Karpas-422 (cell line): ENCODE measurements at regions not wholly inside any gene's neighbourhood (a gene's known extent, or its start where the extent isn't known, plus 50 kb on each side); places are given as distances from the start of the nearest gene placed in this dataset.

ENCODE experiments used
- DNase-seq: peaks from one replicate; pipeline ENCODE4 v3.0.0-alpha.2; 2015
- H2AFZ ChIP-seq: fragments of 200-600 bp; sonication (generic); 2 replicates; pipeline ENCODE4 v1.6.1; 2014; ENCODE audit warnings: antibody characterized with exemption, low read length, mixed read lengths
- H3K27ac ChIP-seq: fragments of 200-600 bp; sonication (generic); 2 replicates; pipeline ENCODE4 v1.5.1; 2014; ENCODE audit warnings: mild to moderate bottlenecking, low read length, moderate library complexity
- H3K27me3 ChIP-seq: fragments of 200-600 bp; sonication (generic); 2 replicates; pipeline ENCODE4 v1.6.1; 2014; ENCODE audit warnings: low read length, mixed read lengths
- H3K36me3 ChIP-seq: fragments of 200-600 bp; sonication (generic); 2 replicates; pipeline ENCODE4 v1.6.1; 2014; ENCODE audit warnings: low read length, mixed read lengths; ENCODE audit not compliant: insufficient read depth
- H3K4me1 ChIP-seq: fragments of 200-600 bp; sonication (generic); 2 replicates; pipeline ENCODE4 v1.6.1; 2014; ENCODE audit warnings: mild to moderate bottlenecking, low read length, mixed read lengths
- H3K4me2 ChIP-seq: fragments of 200-600 bp; sonication (generic); 2 replicates; pipeline ENCODE4 v1.6.1; 2014; ENCODE audit warnings: low read length, low read depth, mild to moderate bottlenecking; ENCODE audit not compliant: poor library complexity, severe bottlenecking
- H3K4me3 ChIP-seq: fragments of 200-600 bp; sonication (generic); 2 replicates; pipeline ENCODE4 v1.5.1; 2014; ENCODE audit warnings: mild to moderate bottlenecking, antibody characterized with exemption, low read length, mixed read lengths
- H3K79me2 ChIP-seq: fragments of 200-600 bp; sonication (generic); 2 replicates; pipeline ENCODE4 v1.6.1; 2014; ENCODE audit warnings: mild to moderate bottlenecking, low read length, mixed read lengths
- H3K9ac ChIP-seq: fragments of 200-600 bp; sonication (generic); 2 replicates; pipeline ENCODE4 v1.6.0; 2014; ENCODE audit warnings: low read length
- H3K9me2 ChIP-seq: fragments of 200-600 bp; sonication (generic), shearing (Covaris generic); replicated peaks from 2 replicates; pipeline ENCODE4 v1.6.0; 2014; ENCODE audit warnings: mild to moderate bottlenecking, low read length, moderate library complexity; ENCODE audit not compliant: insufficient read depth
- H3K9me3 ChIP-seq: fragments of 300-700, 200-600 bp; sonication (generic); 2 replicates; pipeline ENCODE4 v1.6.1; 2014; ENCODE audit warnings: low read length, mixed read lengths
- H4K20me1 ChIP-seq: fragments of 200-600 bp; sonication (generic); 2 replicates; pipeline ENCODE4 v1.6.1; 2014; ENCODE audit warnings: mild to moderate bottlenecking, antibody characterized with exemption, low read length, low read depth; ENCODE audit not compliant: insufficient read depth

DNA sequence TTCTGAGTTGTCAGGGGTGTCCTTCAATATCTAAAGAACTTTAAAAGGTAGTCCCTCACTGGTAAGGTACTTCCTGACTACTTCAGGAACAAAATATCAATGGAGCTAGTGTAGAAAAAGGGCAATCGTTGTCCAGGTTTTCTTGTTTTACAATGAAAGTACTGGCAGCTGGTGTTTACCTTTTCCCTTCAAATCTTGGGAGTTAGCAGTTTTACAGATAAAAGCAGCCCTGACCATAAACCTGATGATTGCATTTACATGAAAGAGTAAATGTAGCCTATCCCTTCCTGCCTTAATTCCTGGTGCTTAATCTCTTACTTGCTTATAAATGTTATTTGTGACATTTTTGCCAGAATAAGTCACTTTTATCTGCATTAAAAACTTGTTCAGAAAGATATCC, 559.9 kb upstream of the ARPP21 start:
- no peak overlapping the region for H3K4me3 ChIP-seq
- H3K79me2 ChIP-seq: no peaks in the 10 kb centered on the region
- H3K36me3 ChIP-seq: no peaks in the 10 kb centered on the region
- no peaks in the 10 kb centered on the region for H3K9me2 ChIP-seq
- H4K20me1 ChIP-seq: no peaks in the 10 kb centered on the region
- DNase-seq: no peak
- H3K27ac ChIP-seq: no peak overlapping the region
- H3K9me3 ChIP-seq: no peaks in the 10 kb centered on the region; the same call in 1 of the 2 replicates
- H2AFZ ChIP-seq: no peak overlapping the region
- H3K4me2 ChIP-seq: no peak overlapping the region
- H3K9ac ChIP-seq: no peak overlapping the region
- H3K4me1 ChIP-seq: no peaks in the 10 kb centered on the region
- H3K27me3 ChIP-seq: no peaks in the 10 kb centered on the region

DNA sequence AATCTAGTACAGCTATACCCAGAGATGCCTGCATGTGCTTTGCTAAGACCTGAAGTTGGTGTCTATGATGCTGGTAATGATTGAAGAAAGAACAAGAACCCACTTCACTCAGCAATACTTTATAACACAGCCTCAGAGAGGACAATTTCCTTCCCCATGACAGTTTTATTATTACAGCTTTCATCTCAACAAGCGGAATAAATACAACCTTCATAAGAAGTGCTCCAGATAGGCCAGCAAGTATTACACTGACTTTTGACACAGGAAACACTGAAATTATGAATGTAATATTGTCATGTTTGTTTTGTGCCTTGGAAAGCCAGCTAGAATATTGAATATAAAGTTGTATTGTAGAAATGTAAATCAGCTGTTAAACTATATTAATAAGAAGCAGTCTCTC, 557.4 kb upstream of the ARPP21 start:
- H3K9ac ChIP-seq: no peak overlapping the region
- no peaks in the 10 kb centered on the region for H3K79me2 ChIP-seq
- no peak for DNase-seq
- H3K4me1 ChIP-seq: no peaks in the 10 kb centered on the region
- no peak overlapping the region for H3K4me3 ChIP-seq
- no peak overlapping the region for H2AFZ ChIP-seq
- H3K9me3 ChIP-seq: no peaks in the 10 kb centered on the region; the same call in 1 of the 2 replicates
- no peaks in the 10 kb centered on the region for H4K20me1 ChIP-seq
- H3K9me2 ChIP-seq: no peaks in the 10 kb centered on the region
- H3K27me3 ChIP-seq: no peaks in the 10 kb centered on the region
- H3K4me2 ChIP-seq: no peak overlapping the region
- H3K27ac ChIP-seq: no peak overlapping the region
- H3K36me3 ChIP-seq: no peaks in the 10 kb centered on the region

DNA sequence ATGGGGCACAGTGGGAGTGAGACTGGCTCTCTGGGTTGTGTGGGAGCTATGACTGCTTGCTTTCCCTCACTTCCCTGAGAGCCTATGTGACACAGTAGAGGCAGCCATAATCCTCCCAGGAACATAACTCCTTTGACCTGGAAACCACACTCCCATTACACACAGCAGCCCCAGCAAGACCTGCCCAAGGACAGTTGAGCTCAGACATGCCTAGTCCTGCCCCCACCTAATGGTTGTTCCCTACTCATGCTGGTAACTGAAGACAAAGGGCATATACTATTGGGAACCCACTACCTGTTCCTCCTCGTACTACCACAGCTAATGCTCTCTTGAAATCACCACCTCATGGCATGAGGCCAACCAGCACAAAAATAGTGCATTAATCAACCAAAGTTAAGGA, 550.4 kb upstream of the ARPP21 start:
- H3K79me2 ChIP-seq: no peaks in the 10 kb centered on the region
- no peak overlapping the region for H3K4me2 ChIP-seq
- H4K20me1 ChIP-seq: no peaks in the 10 kb centered on the region
- no peaks in the 10 kb centered on the region for H3K27me3 ChIP-seq
- H3K9me3 ChIP-seq: 0 out of 2 replicates have a peak, but pooled peaks cover 4% of the 10 kb centered on the region
- no peaks in the 10 kb centered on the region for H3K4me1 ChIP-seq
- no peak overlapping the region for H3K27ac ChIP-seq
- H3K36me3 ChIP-seq: no peaks in the 10 kb centered on the region
- DNase-seq: no peak
- no peak overlapping the region for H2AFZ ChIP-seq
- no peaks in the 10 kb centered on the region for H3K9me2 ChIP-seq
- no peak overlapping the region for H3K9ac ChIP-seq
- no peak overlapping the region for H3K4me3 ChIP-seq

- Histone ChIP-seq H2AFZ (no peak overlapping the region), H3K9me3 (peaks cover 4% of the 10 kb centered on the region; the same call in 1 of the 2 replicates), H3K9ac (no peak overlapping the region), H4K20me1 (no peaks in the 10 kb centered on the region), H3K27ac (no peak overlapping the region), H3K36me3 (no peaks in the 10 kb centered on the region), H3K4me1 (no peaks in the 10 kb centered on the region), H3K27me3 (no peaks in the 10 kb centered on the region), H3K4me3 (no peak overlapping the region), H3K4me2 (no peak overlapping the region), H3K79me2 (no peaks in the 10 kb centered on the region), H3K9me2 (0 out of 2 replicates have a peak, but pooled peaks cover 5% of the 10 kb centered on the region)
- DNase-seq: no peak
Measured at GRCh38 chr3:35114686-35115085, 524.6 kb upstream of the ARPP21 start.

- Histone ChIP-seq H4K20me1 (no peaks in the 10 kb centered on the region), H3K9ac (no peak overlapping the region), H3K36me3 (no peaks in the 10 kb centered on the region), H3K79me2 (no peaks in the 10 kb centered on the region), H3K4me1 (no peaks in the 10 kb centered on the region), H3K27me3 (no peaks in the 10 kb centered on the region), H3K27ac (no peak overlapping the region), H3K9me2 (0 out of 2 replicates have a peak, but pooled peaks cover 2% of the 10 kb centered on the region), H2AFZ (no peak overlapping the region), H3K4me2 (no peak overlapping the region), H3K4me3 (no peak overlapping the region), H3K9me3 (peaks cover 4% of the 10 kb centered on the region; the same call in 1 of the 2 replicates)
- no peak for DNase-seq
Measured at GRCh38 chr3:35120026-35120425, 519.3 kb upstream of the ARPP21 start.

- Histone ChIP-seq H3K4me3 (no peak overlapping the region), H3K9ac (no peak overlapping the region), H3K4me1 (no peaks in the 10 kb centered on the region), H3K9me3 (peaks cover 8% of the 10 kb centered on the region; the same call in 1 of the 2 replicates), H3K79me2 (no peaks in the 10 kb centered on the region), H3K9me2 (no peaks in the 10 kb centered on the region), H4K20me1 (no peaks in the 10 kb centered on the region), H3K4me2 (no peak overlapping the region), H2AFZ (no peak overlapping the region), H3K27me3 (no peaks in the 10 kb centered on the region), H3K27ac (no peak overlapping the region), H3K36me3 (no peaks in the 10 kb centered on the region)
- DNase-seq: no peak
Measured at GRCh38 chr3:35137612-35138011, 501.7 kb upstream of the ARPP21 start.

GRCh38 chr3:35141406-35141805, 497.9 kb upstream of the ARPP21 start:
- Histone ChIP-seq H3K79me2 (no peaks in the 10 kb centered on the region), H3K36me3 (no peaks in the 10 kb centered on the region), H3K4me3 (no peak overlapping the region), H2AFZ (no peak overlapping the region), H3K4me2 (no peak overlapping the region), H3K4me1 (no peaks in the 10 kb centered on the region), H3K9me2 (no peaks in the 10 kb centered on the region), H3K9me3 (peaks cover 5% of the 10 kb centered on the region; the same call in 1 of the 2 replicates), H3K27me3 (no peaks in the 10 kb centered on the region), H3K27ac (no peak overlapping the region), H3K9ac (no peak overlapping the region), H4K20me1 (no peaks in the 10 kb centered on the region)
- no peak for DNase-seq

DNA sequence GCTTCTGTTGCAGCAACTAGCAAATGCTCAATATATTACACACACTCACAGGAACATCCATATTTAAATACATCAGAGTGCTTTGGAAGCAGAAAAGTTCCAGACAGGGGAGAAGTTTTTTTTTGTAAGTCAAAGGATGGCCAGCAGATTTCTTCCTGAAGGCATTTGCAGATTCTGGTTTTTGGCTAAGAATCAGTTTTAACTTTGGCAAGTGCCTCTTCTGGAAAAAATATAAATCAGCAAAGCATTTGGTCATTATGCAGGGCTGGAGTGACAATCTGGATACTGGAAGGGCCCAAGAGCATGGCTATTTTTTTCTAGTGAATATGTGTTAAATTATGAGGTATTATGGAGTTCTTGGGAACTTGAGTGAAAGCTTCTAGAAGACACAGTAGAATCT, 495.3 kb upstream of the ARPP21 start:
- H3K4me2 ChIP-seq: no peak overlapping the region
- peaks cover 5% of the 10 kb centered on the region; the same call in 1 of the 2 replicates for H3K9me3 ChIP-seq
- H3K79me2 ChIP-seq: no peaks in the 10 kb centered on the region
- H3K4me1 ChIP-seq: no peaks in the 10 kb centered on the region
- H3K4me3 ChIP-seq: no peak overlapping the region
- H3K9ac ChIP-seq: no peak overlapping the region
- no peaks in the 10 kb centered on the region for H3K9me2 ChIP-seq
- H3K27me3 ChIP-seq: no peaks in the 10 kb centered on the region
- no peaks in the 10 kb centered on the region for H4K20me1 ChIP-seq
- no peak overlapping the region for H3K27ac ChIP-seq
- H2AFZ ChIP-seq: no peak overlapping the region
- DNase-seq: no peak
- H3K36me3 ChIP-seq: no peaks in the 10 kb centered on the region
